Activated T-cell treated with anti-CD3 and anti-CD28 coated beads for 48 hours (primary cell): ENCODE measurements at regions not wholly inside any gene's neighbourhood (a gene's known extent, or its start where the extent isn't known, plus 50 kb on each side); places are given as distances from the start of the nearest gene placed in this dataset.
"Not testable (repeated sequence)": the region's sequence is repeated elsewhere in the genome, so short reads cannot be mapped to it uniquely, and the experiment has no call there.

Source experiments
- DNase-seq: peaks from one replicate; pipeline ENCODE4 v3.0.0-alpha.2; 2020; ENCODE audit warnings: low read depth

- no peak for DNase-seq
These were observed 62.3 kb upstream of the PAGE3 start for GRCh38 chrX:55326985-55327384.

DNA sequence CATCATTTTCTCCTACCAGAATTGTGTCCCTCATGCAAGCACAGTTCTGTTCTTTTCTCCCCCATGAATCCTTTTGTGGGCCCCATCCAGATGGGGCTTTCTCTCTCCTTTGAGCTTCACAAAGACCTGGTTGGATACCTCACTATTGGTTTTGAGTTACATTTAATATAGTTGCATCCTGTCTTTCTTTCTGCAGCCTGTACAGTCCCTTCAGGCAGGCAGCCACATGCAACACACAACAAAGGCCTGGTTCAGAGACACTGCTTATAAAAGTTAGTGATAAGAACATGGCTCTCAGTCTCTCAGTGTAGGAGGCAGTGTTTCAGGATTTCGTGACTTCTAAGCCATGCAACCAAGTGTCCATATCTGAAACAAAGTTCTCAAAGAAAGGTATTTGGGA, 70.6 kb upstream of the PAGE3 start:
- DNase-seq, result no peak

GRCh38 chrX:55336176-55336575, 71.5 kb upstream of the PAGE3 start:
- no peak for DNase-seq

- no peak for DNase-seq
These were observed 76.2 kb upstream of the PAGE3 start for GRCh38 chrX:55340896-55341433.

DNA sequence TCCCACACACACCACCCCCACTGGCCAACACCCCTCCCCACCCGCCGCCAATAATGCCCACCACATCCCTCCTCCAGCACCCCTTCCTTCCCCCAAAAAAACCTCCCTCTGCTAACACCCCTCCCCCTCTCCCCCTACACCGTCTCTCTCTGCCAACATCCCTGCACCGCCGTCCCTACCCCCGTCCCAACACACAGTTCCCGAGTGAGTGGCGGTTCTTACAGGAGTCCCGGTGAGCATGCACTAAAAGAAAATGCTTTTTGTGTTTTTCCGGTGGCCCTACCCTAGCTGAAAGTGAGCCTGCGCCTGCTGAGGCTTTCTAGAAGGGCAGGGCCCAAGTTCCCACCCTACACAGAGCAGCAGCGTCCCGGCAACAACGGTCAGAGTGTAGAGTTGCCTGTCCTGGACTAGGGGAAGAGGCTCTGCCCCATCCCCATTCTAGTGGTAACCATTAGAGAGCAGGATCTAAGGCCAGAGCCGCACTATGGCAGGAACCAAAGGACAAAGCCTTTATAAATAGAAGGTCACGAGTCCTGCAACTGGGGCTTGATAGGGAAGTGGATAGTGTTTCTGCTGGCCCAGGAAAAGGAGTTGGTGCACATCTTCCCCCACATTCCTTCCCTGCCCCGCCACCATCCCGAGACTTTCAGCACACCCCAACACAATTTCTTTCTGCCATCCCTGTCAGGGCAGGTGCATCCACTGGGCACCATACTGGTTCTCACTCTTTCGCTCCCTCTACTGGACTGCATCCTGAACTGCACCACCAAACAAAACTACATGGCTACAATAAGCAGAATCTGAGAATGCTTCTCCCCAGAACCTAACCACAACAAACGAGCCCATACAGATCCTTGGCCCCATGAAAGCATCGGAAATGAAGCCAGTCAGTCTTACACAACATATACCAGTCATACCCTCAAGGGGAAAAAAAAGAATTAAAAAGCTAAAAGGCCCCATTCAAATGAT, 78.1 kb upstream of the PAGE3 start:
- peak; percentile 16 for DNase-seq

DNA sequence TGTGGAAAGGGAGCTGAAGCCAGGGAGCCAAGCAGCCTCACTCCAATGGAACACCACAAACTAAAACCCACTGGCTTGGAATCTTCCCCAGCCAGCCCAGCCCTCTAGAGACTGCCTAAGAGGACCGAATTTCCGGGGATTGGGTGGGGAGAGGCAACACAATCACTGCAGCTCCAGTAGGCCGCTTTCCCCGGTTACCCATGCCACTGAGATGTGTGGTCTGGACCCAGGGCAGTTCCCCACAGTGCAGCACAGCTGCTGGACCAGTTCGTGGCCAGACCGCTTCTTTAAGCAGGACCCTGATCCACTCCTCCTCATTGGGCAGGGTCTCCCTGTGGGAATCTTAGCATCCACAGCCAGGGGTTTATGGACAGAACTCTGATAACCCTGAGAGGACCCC, 91.9 kb upstream of the PAGE3 start:
- DNase-seq, result no peak

DNA sequence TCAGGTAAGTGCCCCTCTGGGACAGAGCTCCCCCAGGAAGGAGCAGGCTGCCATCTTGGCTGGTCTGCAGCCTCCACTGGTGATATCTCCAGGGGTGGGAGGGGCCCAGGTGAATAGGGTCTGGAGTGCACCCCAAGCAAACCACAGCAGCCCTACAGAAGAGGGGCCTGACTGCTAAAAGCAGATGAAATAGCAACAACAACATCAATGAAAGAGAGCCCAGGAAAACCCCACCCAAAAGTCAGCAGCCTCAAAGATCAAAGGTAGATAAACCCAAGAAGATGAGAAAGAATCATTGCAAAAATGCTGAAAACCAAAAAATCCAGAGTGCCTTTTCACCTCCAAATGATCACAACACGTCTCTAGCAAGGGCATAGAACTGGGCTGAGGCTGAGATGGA, 92.5 kb upstream of the PAGE3 start:
- DNase-seq, result no peak

DNA sequence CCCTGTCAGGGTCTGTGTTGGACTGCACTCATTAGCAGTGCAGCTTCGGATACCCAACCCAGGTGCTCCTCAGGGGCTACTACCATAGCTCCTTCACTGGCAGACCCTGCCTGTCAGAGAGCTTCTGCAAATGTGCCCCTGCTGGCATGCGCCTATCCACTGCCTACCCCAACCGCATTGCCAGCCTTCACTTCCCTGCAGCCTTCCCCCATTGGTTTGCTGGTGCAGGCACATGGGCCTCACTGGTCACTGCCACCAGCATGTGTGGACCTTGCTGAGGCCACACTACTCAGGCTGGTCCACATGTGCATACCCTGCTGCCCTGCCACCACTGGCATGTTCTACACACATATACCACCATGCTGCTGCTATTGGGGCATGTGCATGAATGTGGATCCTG, 72.5 kb upstream of the MAGEH1 start:
- no peak for DNase-seq

DNA sequence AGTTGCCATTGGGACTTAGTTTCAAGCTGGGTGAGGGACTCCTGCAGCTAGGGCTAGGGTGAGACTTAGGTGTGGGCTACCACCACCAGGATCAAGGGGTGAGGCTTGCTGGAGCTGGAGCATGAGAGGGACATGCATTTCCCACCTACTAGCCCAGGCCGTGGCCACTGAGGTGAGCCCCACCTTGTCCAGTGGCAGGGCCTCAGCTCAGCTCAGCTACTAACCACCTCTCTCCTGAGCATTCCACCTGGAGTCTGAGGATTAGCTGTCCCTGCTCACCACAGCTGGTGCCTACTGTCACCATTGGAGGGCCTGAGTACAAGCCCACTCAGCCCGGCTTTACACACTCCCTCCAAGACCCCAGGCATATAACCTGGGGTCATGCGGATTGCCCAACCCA, 62.6 kb upstream of the MAGEH1 start:
- no peak for DNase-seq

GRCh38 chrX:55396836-55397235, 55.1 kb upstream of the MAGEH1 start:
- DNase-seq, result not testable (repeated sequence)
